Activated CD4-positive, alpha-beta T cell treated with anti-CD3 and anti-CD28 coated beads, Interleukin-2, amount 50 U/mL, for 24 hours (primary cell): ENCODE measurements at regions not wholly inside any gene's neighbourhood (a gene's known extent, or its start where the extent isn't known, plus 50 kb on each side); places are given as distances from the start of the nearest gene placed in this dataset.

Source experiments
- DNase-seq, 2 donors: peaks; one replicate each; pipeline ENCODE4 v3.0.0-alpha.2; 2020; ENCODE audit warnings: low read depth in 1 of 2, low spot score in 1 of 2

GRCh38 chr9:104022083-104022482 lies 72.0 kb upstream of the SMC2 start:
- DNase-seq = no peak

GRCh38 chr9:104025104-104025503 lies 69.0 kb upstream of the SMC2 start:
- DNase-seq = no peak

GRCh38 chr9:104025945-104026344 lies 68.2 kb upstream of the SMC2 start:
- DNase-seq = no peak

DNA sequence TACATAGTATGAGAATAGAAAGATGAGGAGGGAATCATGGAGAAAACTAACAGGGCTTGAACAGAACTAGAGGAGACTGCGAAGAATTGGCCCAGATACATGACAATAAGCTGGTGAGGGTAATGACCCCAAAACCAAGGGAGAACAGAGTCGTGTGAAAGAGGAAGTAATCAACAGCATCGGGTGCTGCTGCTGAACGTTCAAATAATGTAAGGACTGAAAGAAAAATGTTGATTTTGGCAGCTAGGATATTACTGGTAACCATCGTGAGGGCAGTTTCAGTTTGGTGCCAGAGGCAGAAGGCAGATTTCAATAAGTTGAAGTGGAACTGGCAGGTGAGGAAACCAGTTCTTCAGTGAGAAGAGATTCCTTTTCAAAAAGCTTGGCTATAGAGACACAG lies 66.8 kb upstream of the SMC2 start:
- no peak for DNase-seq

- no peak for DNase-seq
These were observed 65.3 kb upstream of the SMC2 start for GRCh38 chr9:104028827-104029226.
